HG02973 (cell line): ENCODE measurements at regions not wholly inside any gene's neighbourhood (a gene's known extent, or its start where the extent isn't known, plus 50 kb on each side); places are given as distances from the start of the nearest gene placed in this dataset.

Experiments used
- ATAC-seq: cut with Tn5 transposase; IDR thresholded peaks from one replicate; pipeline ENCODE4 v1.9.1; 2021; ENCODE audit warnings: moderate library complexity; ENCODE audit not compliant: unreplicated experiment

- ATAC-seq = no peak
These were observed 50.3 kb upstream of the TCF12 start for GRCh38 chr15:56868170-56868569.

- no peak for ATAC-seq
These were observed 51.6 kb upstream of the TCF12 start for GRCh38 chr15:56866803-56867202.

GRCh38 chr15:56857828-56858227 is 60.6 kb upstream of the TCF12 start:
- no peak for ATAC-seq

GRCh38 chr15:56856934-56857333 is 61.5 kb upstream of the TCF12 start:
- ATAC-seq = no peak

- no peak for ATAC-seq
These were observed 73.6 kb upstream of the TCF12 start for GRCh38 chr15:56844892-56845291.

- no peak for ATAC-seq
These were observed 74.0 kb upstream of the TCF12 start for GRCh38 chr15:56844471-56844870.

GRCh38 chr15:56839641-56840040 is 78.8 kb upstream of the TCF12 start:
- no peak for ATAC-seq

- ATAC-seq = no peak
These were observed 79.3 kb upstream of the TCF12 start for GRCh38 chr15:56839099-56839498.

- no peak for ATAC-seq
These were observed 80.4 kb upstream of the TCF12 start for GRCh38 chr15:56838085-56838484.

GRCh38 chr15:56837273-56837672 is 81.2 kb upstream of the TCF12 start:
- ATAC-seq = no peak

GRCh38 chr15:56835718-56836171 is 82.7 kb upstream of the TCF12 start:
- ATAC-seq = no peak

- no peak for ATAC-seq
These were observed 86.3 kb upstream of the TCF12 start for GRCh38 chr15:56832125-56832524.

- ATAC-seq = no peak
These were observed 86.9 kb upstream of the TCF12 start for GRCh38 chr15:56831467-56832005.

- ATAC-seq = no peak
These were observed 90.9 kb upstream of the ZNF280D start for GRCh38 chr15:56824175-56824574.

GRCh38 chr15:56821721-56822425 is 88.6 kb upstream of the ZNF280D start:
- ATAC-seq = peak; percentile 65

GRCh38 chr15:56820333-56820732 is 87.0 kb upstream of the ZNF280D start:
- ATAC-seq = no peak

GRCh38 chr15:56817321-56818080 is 84.2 kb upstream of the ZNF280D start:
- ATAC-seq = no peak

GRCh38 chr15:56816781-56817180 is 83.5 kb upstream of the ZNF280D start:
- ATAC-seq = no peak

- ATAC-seq = no peak
These were observed 81.9 kb upstream of the ZNF280D start for GRCh38 chr15:56815247-56815646.

GRCh38 chr15:56814429-56814828 is 81.1 kb upstream of the ZNF280D start:
- no peak for ATAC-seq

- ATAC-seq = no peak
These were observed 80.7 kb upstream of the ZNF280D start for GRCh38 chr15:56813995-56814394.

GRCh38 chr15:56812961-56813360 is 79.7 kb upstream of the ZNF280D start:
- no peak for ATAC-seq
